ENCODE measurements at regions not wholly inside any gene's neighbourhood (a gene's known extent, or its start where the extent isn't known, plus 50 kb on each side); places are given as distances from the start of the nearest gene placed in this dataset.

DNA sequence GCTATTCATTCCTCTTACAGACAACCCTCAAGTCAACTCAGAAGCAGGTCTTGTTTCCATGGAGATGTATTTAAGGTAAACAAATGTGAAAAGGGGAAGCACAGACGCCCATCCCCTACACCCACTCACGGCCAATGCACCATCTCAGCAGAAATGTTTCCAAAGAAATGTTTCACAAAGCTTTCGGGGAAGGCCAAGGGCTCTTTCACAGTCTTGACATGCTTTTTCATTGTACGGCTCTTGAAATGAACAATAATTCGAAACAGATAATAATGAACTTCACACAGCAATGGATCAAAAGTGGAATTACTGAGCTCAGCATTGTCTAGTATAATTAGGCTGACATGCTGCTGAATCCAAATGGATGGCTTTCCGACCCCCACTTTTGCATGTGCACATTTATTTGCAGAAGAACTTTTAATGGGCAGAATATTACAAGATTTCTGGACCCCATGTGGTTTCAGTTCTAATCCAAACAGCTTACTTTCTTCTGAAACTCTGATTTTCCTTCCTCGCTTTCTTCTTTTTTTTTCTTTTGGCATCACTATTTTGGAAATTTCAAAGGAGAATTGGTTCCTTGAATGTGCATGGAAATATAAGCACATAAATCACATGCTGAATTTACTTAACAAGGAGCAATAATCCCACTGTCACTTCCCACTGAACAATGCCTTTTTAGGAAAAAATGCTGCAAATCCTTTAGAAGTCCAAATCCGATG lies 160.9 kb downstream of the SMIM20 start (continued):
- TF ChIP-seq SMAD1 (IDR thresholded peaks at IDR 0.05; ENCODE audit: low read depth, partially characterized antibody) = no peak
- no peak for TF ChIP-seq USF2 (IDR thresholded peaks at IDR 0.05; ENCODE audit: borderline replicate concordance, low read depth, low read length)
- TF ChIP-seq JUNB (IDR thresholded peaks at IDR 0.05) = peak; percentile 65
- TF ChIP-seq RB1 (IDR thresholded peaks at IDR 0.05; ENCODE audit: borderline replicate concordance) = no peak
- no peak for TF ChIP-seq ATF3 (IDR thresholded peaks at IDR 0.05; ENCODE audit: borderline replicate concordance, extremely low read depth, low read depth, low read length)
- no peak for TF ChIP-seq HCFC1 (IDR thresholded peaks at IDR 0.05; ENCODE audit: low read length)
- TF ChIP-seq LARP7 (IDR thresholded peaks at IDR 0.05) = no peak
- TF ChIP-seq CHD1 (IDR thresholded peaks at IDR 0.05; ENCODE audit: low read depth, low read length) = no peak
- TF ChIP-seq PML (IDR thresholded peaks at IDR 0.05; ENCODE audit: low read length) = no peak; the same call in 1 of the 2 replicates
- TF ChIP-seq, protein P1, sequence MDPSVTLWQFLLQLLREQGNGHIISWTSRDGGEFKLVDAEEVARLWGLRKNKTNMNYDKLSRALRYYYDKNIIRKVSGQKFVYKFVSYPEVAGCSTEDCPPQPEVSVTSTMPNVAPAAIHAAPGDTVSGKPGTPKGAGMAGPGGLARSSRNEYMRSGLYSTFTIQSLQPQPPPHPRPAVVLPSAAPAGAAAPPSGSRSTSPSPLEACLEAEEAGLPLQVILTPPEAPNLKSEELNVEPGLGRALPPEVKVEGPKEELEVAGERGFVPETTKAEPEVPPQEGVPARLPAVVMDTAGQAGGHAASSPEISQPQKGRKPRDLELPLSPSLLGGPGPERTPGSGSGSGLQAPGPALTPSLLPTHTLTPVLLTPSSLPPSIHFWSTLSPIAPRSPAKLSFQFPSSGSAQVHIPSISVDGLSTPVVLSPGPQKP (IDR thresholded peaks at IDR 0.05; ENCODE audit: low read depth, low read length) = no peak
- TF ChIP-seq ASH2L (IDR thresholded peaks at IDR 0.05; ENCODE audit: borderline replicate concordance, low read depth) = no peak
- TF ChIP-seq POLR2AphosphoS2 (IDR thresholded peaks at IDR 0.05; ENCODE audit: low read depth, low read length) = no peak
- no peak for TF ChIP-seq MYB (IDR thresholded peaks at IDR 0.05; ENCODE audit: borderline replicate concordance, low read depth, low read length)
- TF ChIP-seq, protein P2, sequence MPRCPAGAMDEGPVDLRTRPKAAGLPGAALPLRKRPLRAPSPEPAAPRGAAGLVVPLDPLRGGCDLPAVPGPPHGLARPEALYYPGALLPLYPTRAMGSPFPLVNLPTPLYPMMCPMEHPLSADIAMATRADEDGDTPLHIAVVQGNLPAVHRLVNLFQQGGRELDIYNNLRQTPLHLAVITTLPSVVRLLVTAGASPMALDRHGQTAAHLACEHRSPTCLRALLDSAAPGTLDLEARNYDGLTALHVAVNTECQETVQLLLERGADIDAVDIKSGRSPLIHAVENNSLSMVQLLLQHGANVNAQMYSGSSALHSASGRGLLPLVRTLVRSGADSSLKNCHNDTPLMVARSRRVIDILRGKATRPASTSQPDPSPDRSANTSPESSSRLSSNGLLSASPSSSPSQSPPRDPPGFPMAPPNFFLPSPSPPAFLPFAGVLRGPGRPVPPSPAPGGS (IDR thresholded peaks at IDR 0.05; ENCODE audit: borderline replicate concordance, insufficient read depth, low read depth, low read length, poor library complexity, severe bottlenecking) = peak; percentile 40
- TF ChIP-seq PAX8 (IDR thresholded peaks at IDR 0.05) = no peak
- no peak for TF ChIP-seq DPF2 (IDR thresholded peaks at IDR 0.05)
- TF ChIP-seq TCF7 (IDR thresholded peaks at IDR 0.05; ENCODE audit: borderline replicate concordance) = no peak
- TF ChIP-seq JUND (IDR thresholded peaks at IDR 0.05; ENCODE audit: low read depth, low read length) = no peak
- TF ChIP-seq, protein P3, sequence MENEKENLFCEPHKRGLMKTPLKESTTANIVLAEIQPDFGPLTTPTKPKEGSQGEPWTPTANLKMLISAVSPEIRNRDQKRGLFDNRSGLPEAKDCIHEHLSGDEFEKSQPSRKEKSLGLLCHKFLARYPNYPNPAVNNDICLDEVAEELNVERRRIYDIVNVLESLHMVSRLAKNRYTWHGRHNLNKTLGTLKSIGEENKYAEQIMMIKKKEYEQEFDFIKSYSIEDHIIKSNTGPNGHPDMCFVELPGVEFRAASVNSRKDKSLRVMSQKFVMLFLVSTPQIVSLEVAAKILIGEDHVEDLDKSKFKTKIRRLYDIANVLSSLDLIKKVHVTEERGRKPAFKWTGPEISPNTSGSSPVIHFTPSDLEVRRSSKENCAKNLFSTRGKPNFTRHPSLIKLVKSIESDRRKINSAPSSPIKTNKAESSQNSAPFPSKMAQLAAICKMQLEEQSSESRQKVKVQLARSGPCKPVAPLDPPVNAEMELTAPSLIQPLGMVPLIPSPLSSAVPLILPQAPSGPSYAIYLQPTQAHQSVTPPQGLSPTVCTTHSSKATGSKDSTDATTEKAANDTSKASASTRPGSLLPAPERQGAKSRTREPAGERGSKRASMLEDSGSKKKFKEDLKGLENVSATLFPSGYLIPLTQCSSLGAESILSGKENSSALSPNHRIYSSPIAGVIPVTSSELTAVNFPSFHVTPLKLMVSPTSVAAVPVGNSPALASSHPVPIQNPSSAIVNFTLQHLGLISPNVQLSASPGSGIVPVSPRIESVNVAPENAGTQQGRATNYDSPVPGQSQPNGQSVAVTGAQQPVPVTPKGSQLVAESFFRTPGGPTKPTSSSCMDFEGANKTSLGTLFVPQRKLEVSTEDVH (IDR thresholded peaks at IDR 0.05; ENCODE audit: low read depth, partially characterized antibody) = no peak
- TF ChIP-seq, protein P4, sequence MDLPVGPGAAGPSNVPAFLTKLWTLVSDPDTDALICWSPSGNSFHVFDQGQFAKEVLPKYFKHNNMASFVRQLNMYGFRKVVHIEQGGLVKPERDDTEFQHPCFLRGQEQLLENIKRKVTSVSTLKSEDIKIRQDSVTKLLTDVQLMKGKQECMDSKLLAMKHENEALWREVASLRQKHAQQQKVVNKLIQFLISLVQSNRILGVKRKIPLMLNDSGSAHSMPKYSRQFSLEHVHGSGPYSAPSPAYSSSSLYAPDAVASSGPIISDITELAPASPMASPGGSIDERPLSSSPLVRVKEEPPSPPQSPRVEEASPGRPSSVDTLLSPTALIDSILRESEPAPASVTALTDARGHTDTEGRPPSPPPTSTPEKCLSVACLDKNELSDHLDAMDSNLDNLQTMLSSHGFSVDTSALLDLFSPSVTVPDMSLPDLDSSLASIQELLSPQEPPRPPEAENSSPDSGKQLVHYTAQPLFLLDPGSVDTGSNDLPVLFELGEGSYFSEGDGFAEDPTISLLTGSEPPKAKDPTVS (IDR thresholded peaks at IDR 0.05; ENCODE audit: low read depth, low read length) = no peak
- TF ChIP-seq IRF3 (IDR thresholded peaks at IDR 0.05) = no peak
- TF ChIP-seq MXI1 (IDR thresholded peaks at IDR 0.05; ENCODE audit: low read depth, low read length) = no peak
